Activated B cell treated with CpG ODN at 0.5 μM for 24 hours (primary cell): ENCODE measurements at regions not wholly inside any gene's neighbourhood (a gene's known extent, or its start where the extent isn't known, plus 50 kb on each side); places are given as distances from the start of the nearest gene placed in this dataset.

Experiments
- ATAC-seq: fragments of 200-7000 bp; cut with Tn5 transposase; one replicate; pipeline ENCODE4 v1.10.0; 2021; ENCODE audit warnings: low read depth, mild to moderate bottlenecking, moderate library complexity
- CTCF ChIA-PET: fragments of 350-600 bp; sonication (Branson Sonifier 250); formaldehyde crosslinking; loops from one replicate; lab custom pipeline; 2021; ENCODE audit warnings: antibody characterized with exemption; lab: Charles Lee
- POLR2A ChIA-PET: fragments of 350-600 bp; sonication (Branson Sonifier 250); formaldehyde crosslinking; loops from one replicate; lab custom pipeline; 2021; ENCODE audit warnings: antibody characterized with exemption; lab: Charles Lee
- DNase-seq: peaks from one replicate; pipeline ENCODE4 v3.0.0; 2022
- H3K27ac Mint-ChIP-seq: one replicate; pipeline ENCODE4 v1.8.0; 2020; ENCODE audit warnings: mixed read lengths
- H3K27me3 Mint-ChIP-seq: one replicate; pipeline ENCODE4 v1.8.0; 2021; ENCODE audit warnings: mixed read lengths
- H3K36me3 Mint-ChIP-seq: one replicate; pipeline ENCODE4 v1.8.0; 2021; ENCODE audit warnings: low read depth, mixed read lengths
- H3K4me1 Mint-ChIP-seq: one replicate; pipeline ENCODE4 v1.8.0; 2021; ENCODE audit warnings: mixed read lengths
- H3K4me3 Mint-ChIP-seq: one replicate; pipeline ENCODE4 v1.8.0; 2020; ENCODE audit warnings: mild to moderate bottlenecking, mixed read lengths
- H3K9me3 Mint-ChIP-seq: one replicate; pipeline ENCODE4 v1.8.0; 2020; ENCODE audit warnings: mixed read lengths
- CTCF ChIP-seq: fragments of 200-600 bp; IDR thresholded peaks from one replicate; pipeline ENCODE4 v1.8.0; 2022; ENCODE audit warnings: antibody characterized with exemption, mild to moderate bottlenecking
- intact Hi-C: fragments of 100-400 bp; cut with micrococcal nuclease; formaldehyde crosslinking; loops from one replicate; pipeline ENCODE4 v1.15.1; 2024

GRCh38 chr7:136070736-136071505, 93.8 kb upstream of the MTPN start:
- no peaks in the 10 kb centered on the region for H3K27me3 Mint-ChIP-seq
- H3K27ac Mint-ChIP-seq, result no peak overlapping the region
- CTCF ChIA-PET, result no interaction called here
- no peak for DNase-seq
- no peaks in the 10 kb centered on the region for H3K4me1 Mint-ChIP-seq
- no peak overlapping the region for H3K4me3 Mint-ChIP-seq
- H3K36me3 Mint-ChIP-seq, result no peaks in the 10 kb centered on the region
- no peak for TF ChIP-seq CTCF
- ATAC-seq, result no peak
- H3K9me3 Mint-ChIP-seq, result no peaks in the 10 kb centered on the region
- intact Hi-C loops, result no loop called here
- POLR2A ChIA-PET, result no interaction called here

GRCh38 chr7:136069840-136070529, 92.8 kb upstream of the MTPN start:
- Mint-ChIP-seq H3K9me3 (no peaks in the 10 kb centered on the region), H3K4me1 (no peaks in the 10 kb centered on the region), H3K27me3 (no peaks in the 10 kb centered on the region), H3K27ac (no peak overlapping the region), H3K4me3 (no peak overlapping the region), H3K36me3 (no peaks in the 10 kb centered on the region)
- ATAC-seq (no peak), DNase-seq (no peak)
- ChIA-PET CTCF (no interaction called here), POLR2A (no interaction called here)
- intact Hi-C loops, result no loop called here
- no peak for TF ChIP-seq CTCF

- ChIA-PET POLR2A (no interaction called here), CTCF (no interaction called here)
- H3K27ac Mint-ChIP-seq, result no peak overlapping the region
- no peaks in the 10 kb centered on the region for H3K9me3 Mint-ChIP-seq
- intact Hi-C loops, result no loop called here
- no peaks in the 10 kb centered on the region for H3K27me3 Mint-ChIP-seq
- ATAC-seq (no peak), DNase-seq (no peak)
- no peak overlapping the region for H3K4me3 Mint-ChIP-seq
- H3K4me1 Mint-ChIP-seq, result no peaks in the 10 kb centered on the region
- TF ChIP-seq CTCF, result no peak
- H3K36me3 Mint-ChIP-seq, result no peaks in the 10 kb centered on the region
Measured at GRCh38 chr7:136067277-136067676, 90.1 kb upstream of the MTPN start.

GRCh38 chr7:136066304-136067143, 89.4 kb upstream of the MTPN start:
- intact Hi-C loops, result no loop called here
- no peaks in the 10 kb centered on the region for H3K36me3 Mint-ChIP-seq
- no peak for ATAC-seq
- TF ChIP-seq CTCF, result no peak
- POLR2A ChIA-PET, result no interaction called here
- no peaks in the 10 kb centered on the region for H3K27me3 Mint-ChIP-seq
- no peak overlapping the region for H3K27ac Mint-ChIP-seq
- no peak for DNase-seq
- no peaks in the 10 kb centered on the region for H3K9me3 Mint-ChIP-seq
- H3K4me3 Mint-ChIP-seq, result no peak overlapping the region
- CTCF ChIA-PET, result no interaction called here
- no peaks in the 10 kb centered on the region for H3K4me1 Mint-ChIP-seq
